ENCODE measurements at regions not wholly inside any gene's neighbourhood (a gene's known extent, or its start where the extent isn't known, plus 50 kb on each side); places are given as distances from the start of the nearest gene placed in this dataset.

GRCh38 chr2:23200787-23201114, 184.2 kb upstream of the KLHL29 start:
- H3K9me3 ChIP-seq (ENCODE audit: low read length), result no peaks in the 10 kb centered on the region
- no peak overlapping the region for H3K4me2 ChIP-seq (ENCODE audit: low read depth, low read length, poor library complexity, severe bottlenecking)
- H3K9me2 ChIP-seq (replicated peaks; ENCODE audit: insufficient read depth, low read length), result no peaks in the 10 kb centered on the region
- DNase-seq, result no peak
- no peak overlapping the region for H2AFZ ChIP-seq (ENCODE audit: low read length)
- H3K9ac ChIP-seq (ENCODE audit: low read length), result no peak overlapping the region
- no peaks in the 10 kb centered on the region; the same call in 1 of the 2 replicates for H3K27me3 ChIP-seq (ENCODE audit: low read length)
- no peak overlapping the region for H3K4me3 ChIP-seq (ENCODE audit: low read length)
- H3K4me1 ChIP-seq (ENCODE audit: low read length), result 0 out of 2 replicates have a peak, but pooled peaks cover 2% of the 10 kb centered on the region
- no peak overlapping the region for H3K27ac ChIP-seq (ENCODE audit: low read length)
- no peaks in the 10 kb centered on the region for H3K36me3 ChIP-seq (ENCODE audit: insufficient read depth, low read length)
- no peaks in the 10 kb centered on the region for H3K79me2 ChIP-seq (ENCODE audit: low read length)
- no peaks in the 10 kb centered on the region for H4K20me1 ChIP-seq (ENCODE audit: insufficient read depth, low read depth, low read length)

- H3K4me2 ChIP-seq (ENCODE audit: low read depth, low read length, poor library complexity, severe bottlenecking), result no peak overlapping the region
- H3K9me2 ChIP-seq (replicated peaks; ENCODE audit: insufficient read depth, low read length), result no peaks in the 10 kb centered on the region
- H3K36me3 ChIP-seq (ENCODE audit: insufficient read depth, low read length), result no peaks in the 10 kb centered on the region
- H2AFZ ChIP-seq (ENCODE audit: low read length), result no peak overlapping the region
- H3K4me3 ChIP-seq (ENCODE audit: low read length), result no peak overlapping the region
- H4K20me1 ChIP-seq (ENCODE audit: insufficient read depth, low read depth, low read length), result no peaks in the 10 kb centered on the region
- H3K4me1 ChIP-seq (ENCODE audit: low read length), result 0 out of 2 replicates have a peak, but pooled peaks cover 2% of the 10 kb centered on the region
- H3K79me2 ChIP-seq (ENCODE audit: low read length), result no peaks in the 10 kb centered on the region
- H3K27me3 ChIP-seq (ENCODE audit: low read length), result 0 out of 2 replicates have a peak, but pooled peaks cover 3% of the 10 kb centered on the region
- no peak overlapping the region for H3K27ac ChIP-seq (ENCODE audit: low read length)
- no peak overlapping the region for H3K9ac ChIP-seq (ENCODE audit: low read length)
- H3K9me3 ChIP-seq (ENCODE audit: low read length), result no peaks in the 10 kb centered on the region
- no peak for DNase-seq
Observed at GRCh38 chr2:23203383-23203782, 181.6 kb upstream of the KLHL29 start.

- Histone ChIP-seq H3K79me2 (ENCODE audit: low read length) (no peaks in the 10 kb centered on the region), H3K9me2 (replicated peaks; ENCODE audit: insufficient read depth, low read length) (no peaks in the 10 kb centered on the region), H3K36me3 (ENCODE audit: insufficient read depth, low read length) (no peaks in the 10 kb centered on the region), H3K27ac (ENCODE audit: low read length) (no peak overlapping the region), H3K4me2 (ENCODE audit: low read depth, low read length, poor library complexity, severe bottlenecking) (no peak overlapping the region), H4K20me1 (ENCODE audit: insufficient read depth, low read depth, low read length) (no peaks in the 10 kb centered on the region), H3K9ac (ENCODE audit: low read length) (no peak overlapping the region), H3K9me3 (ENCODE audit: low read length) (no peaks in the 10 kb centered on the region), H3K4me1 (ENCODE audit: low read length) (no peaks in the 10 kb centered on the region), H2AFZ (ENCODE audit: low read length) (no peak overlapping the region), H3K27me3 (ENCODE audit: low read length) (0 out of 2 replicates have a peak, but pooled peaks cover 3% of the 10 kb centered on the region), H3K4me3 (ENCODE audit: low read length) (no peak overlapping the region)
- DNase-seq, result no peak
Observed at GRCh38 chr2:23204685-23205242, 180.2 kb upstream of the KLHL29 start.

GRCh38 chr2:23206650-23207049, 178.3 kb upstream of the KLHL29 start:
- H3K4me1 ChIP-seq (ENCODE audit: low read length), result no peaks in the 10 kb centered on the region
- no peaks in the 10 kb centered on the region for H3K79me2 ChIP-seq (ENCODE audit: low read length)
- H3K9ac ChIP-seq (ENCODE audit: low read length), result no peak overlapping the region
- DNase-seq, result no peak
- no peaks in the 10 kb centered on the region for H3K9me2 ChIP-seq (replicated peaks; ENCODE audit: insufficient read depth, low read length)
- no peak overlapping the region for H3K4me3 ChIP-seq (ENCODE audit: low read length)
- no peaks in the 10 kb centered on the region for H4K20me1 ChIP-seq (ENCODE audit: insufficient read depth, low read depth, low read length)
- no peak overlapping the region for H3K27ac ChIP-seq (ENCODE audit: low read length)
- H3K27me3 ChIP-seq (ENCODE audit: low read length), result 0 out of 2 replicates have a peak, but pooled peaks cover 3% of the 10 kb centered on the region
- no peaks in the 10 kb centered on the region for H3K9me3 ChIP-seq (ENCODE audit: low read length)
- H3K4me2 ChIP-seq (ENCODE audit: low read depth, low read length, poor library complexity, severe bottlenecking), result no peak overlapping the region
- no peaks in the 10 kb centered on the region for H3K36me3 ChIP-seq (ENCODE audit: insufficient read depth, low read length)
- no peak overlapping the region for H2AFZ ChIP-seq (ENCODE audit: low read length)

- H3K9ac ChIP-seq (ENCODE audit: low read length), result no peak overlapping the region
- H2AFZ ChIP-seq (ENCODE audit: low read length), result no peak overlapping the region
Observed at GRCh38 chr2:23207871-23208270, 177.1 kb upstream of the KLHL29 start.

GRCh38 chr2:23208339-23208738, 176.6 kb upstream of the KLHL29 start:
- DNase-seq, result no peak
- H3K9me3 ChIP-seq (ENCODE audit: low read length), result no peaks in the 10 kb centered on the region
- no peaks in the 10 kb centered on the region for H3K4me1 ChIP-seq (ENCODE audit: low read length)
- no peak overlapping the region for H3K9ac ChIP-seq (ENCODE audit: low read length)
- no peak overlapping the region for H3K4me2 ChIP-seq (ENCODE audit: low read depth, low read length, poor library complexity, severe bottlenecking)
- no peak overlapping the region for H3K27ac ChIP-seq (ENCODE audit: low read length)
- H3K27me3 ChIP-seq (ENCODE audit: low read length), result 0 out of 2 replicates have a peak, but pooled peaks cover 3% of the 10 kb centered on the region
- no peak overlapping the region for H2AFZ ChIP-seq (ENCODE audit: low read length)
- no peak overlapping the region for H3K4me3 ChIP-seq (ENCODE audit: low read length)
- H4K20me1 ChIP-seq (ENCODE audit: insufficient read depth, low read depth, low read length), result no peaks in the 10 kb centered on the region
- H3K36me3 ChIP-seq (ENCODE audit: insufficient read depth, low read length), result no peaks in the 10 kb centered on the region
- no peaks in the 10 kb centered on the region for H3K9me2 ChIP-seq (replicated peaks; ENCODE audit: insufficient read depth, low read length)
- no peaks in the 10 kb centered on the region for H3K79me2 ChIP-seq (ENCODE audit: low read length)

More at GRCh38 chr2:23207871-23208270, 177.1 kb upstream of the KLHL29 start:
- Histone ChIP-seq H3K36me3 (ENCODE audit: insufficient read depth, low read length) (no peaks in the 10 kb centered on the region), H3K4me3 (ENCODE audit: low read length) (no peak overlapping the region), H3K9me3 (ENCODE audit: low read length) (no peaks in the 10 kb centered on the region), H4K20me1 (ENCODE audit: insufficient read depth, low read depth, low read length) (no peaks in the 10 kb centered on the region), H3K4me2 (ENCODE audit: low read depth, low read length, poor library complexity, severe bottlenecking) (no peak overlapping the region), H3K27ac (ENCODE audit: low read length) (no peak overlapping the region), H3K4me1 (ENCODE audit: low read length) (no peaks in the 10 kb centered on the region), H3K27me3 (ENCODE audit: low read length) (0 out of 2 replicates have a peak, but pooled peaks cover 3% of the 10 kb centered on the region), H3K79me2 (ENCODE audit: low read length) (no peaks in the 10 kb centered on the region), H3K9me2 (replicated peaks; ENCODE audit: insufficient read depth, low read length) (no peaks in the 10 kb centered on the region)
- no peak for DNase-seq

- no peaks in the 10 kb centered on the region for H3K79me2 ChIP-seq (ENCODE audit: low read length)
- H3K27ac ChIP-seq (ENCODE audit: low read length), result no peak overlapping the region
- no peaks in the 10 kb centered on the region for H4K20me1 ChIP-seq (ENCODE audit: insufficient read depth, low read depth, low read length)
- DNase-seq, result no peak
- H3K4me2 ChIP-seq (ENCODE audit: low read depth, low read length, poor library complexity, severe bottlenecking), result no peak overlapping the region
- no peaks in the 10 kb centered on the region for H3K9me2 ChIP-seq (replicated peaks; ENCODE audit: insufficient read depth, low read length)
- H2AFZ ChIP-seq (ENCODE audit: low read length), result no peak overlapping the region
- H3K27me3 ChIP-seq (ENCODE audit: low read length), result 0 out of 2 replicates have a peak, but pooled peaks cover 3% of the 10 kb centered on the region
- H3K36me3 ChIP-seq (ENCODE audit: insufficient read depth, low read length), result no peaks in the 10 kb centered on the region
- no peak overlapping the region for H3K9ac ChIP-seq (ENCODE audit: low read length)
- no peaks in the 10 kb centered on the region for H3K9me3 ChIP-seq (ENCODE audit: low read length)
- no peaks in the 10 kb centered on the region for H3K4me1 ChIP-seq (ENCODE audit: low read length)
- no peak overlapping the region for H3K4me3 ChIP-seq (ENCODE audit: low read length)
Observed at GRCh38 chr2:23209059-23209458, 175.9 kb upstream of the KLHL29 start.

- DNase-seq, result no peak
- no peak overlapping the region for H3K4me2 ChIP-seq (ENCODE audit: low read depth, low read length, poor library complexity, severe bottlenecking)
Observed at GRCh38 chr2:23211987-23212583, 172.9 kb upstream of the KLHL29 start.

More at GRCh38 chr2:23211987-23212583, 172.9 kb upstream of the KLHL29 start:
- H3K9ac ChIP-seq (ENCODE audit: low read length), result no peak overlapping the region
- no peaks in the 10 kb centered on the region for H4K20me1 ChIP-seq (ENCODE audit: insufficient read depth, low read depth, low read length)
- no peak overlapping the region for H3K27ac ChIP-seq (ENCODE audit: low read length)
- no peaks in the 10 kb centered on the region for H3K36me3 ChIP-seq (ENCODE audit: insufficient read depth, low read length)
- 0 out of 2 replicates have a peak, but pooled peaks cover 3% of the 10 kb centered on the region for H3K27me3 ChIP-seq (ENCODE audit: low read length)
- no peaks in the 10 kb centered on the region for H3K9me2 ChIP-seq (replicated peaks; ENCODE audit: insufficient read depth, low read length)
- H3K9me3 ChIP-seq (ENCODE audit: low read length), result no peaks in the 10 kb centered on the region
- H3K79me2 ChIP-seq (ENCODE audit: low read length), result no peaks in the 10 kb centered on the region
- H2AFZ ChIP-seq (ENCODE audit: low read length), result no peak overlapping the region
- H3K4me3 ChIP-seq (ENCODE audit: low read length), result no peak overlapping the region
- H3K4me1 ChIP-seq (ENCODE audit: low read length), result no peaks in the 10 kb centered on the region

Measured in Karpas-422 (cell line).